NCI-H2227 (cell line): ENCODE measurements at regions not wholly inside any gene's neighbourhood (a gene's known extent, or its start where the extent isn't known, plus 50 kb on each side); places are given as distances from the start of the nearest gene placed in this dataset.
A peak's percentile ranks its signal among the peaks of the same experiment; 100 is the strongest.

Source experiments
- DNase-seq: peaks from one replicate; lab custom pipeline; 2025; ENCODE audit not compliant: unreplicated experiment; lab: John Stamatoyannopoulos, UW

GRCh38 chr4:41883988-41884734, 51.1 kb upstream of the TMEM33 start:
- peak; percentile 15 for DNase-seq

GRCh38 chr4:41882625-41883347, 52.4 kb upstream of the TMEM33 start:
- no peak for DNase-seq

- DNase-seq = no peak
Observed at GRCh38 chr4:41881981-41882624, 53.1 kb upstream of the TMEM33 start.

DNA sequence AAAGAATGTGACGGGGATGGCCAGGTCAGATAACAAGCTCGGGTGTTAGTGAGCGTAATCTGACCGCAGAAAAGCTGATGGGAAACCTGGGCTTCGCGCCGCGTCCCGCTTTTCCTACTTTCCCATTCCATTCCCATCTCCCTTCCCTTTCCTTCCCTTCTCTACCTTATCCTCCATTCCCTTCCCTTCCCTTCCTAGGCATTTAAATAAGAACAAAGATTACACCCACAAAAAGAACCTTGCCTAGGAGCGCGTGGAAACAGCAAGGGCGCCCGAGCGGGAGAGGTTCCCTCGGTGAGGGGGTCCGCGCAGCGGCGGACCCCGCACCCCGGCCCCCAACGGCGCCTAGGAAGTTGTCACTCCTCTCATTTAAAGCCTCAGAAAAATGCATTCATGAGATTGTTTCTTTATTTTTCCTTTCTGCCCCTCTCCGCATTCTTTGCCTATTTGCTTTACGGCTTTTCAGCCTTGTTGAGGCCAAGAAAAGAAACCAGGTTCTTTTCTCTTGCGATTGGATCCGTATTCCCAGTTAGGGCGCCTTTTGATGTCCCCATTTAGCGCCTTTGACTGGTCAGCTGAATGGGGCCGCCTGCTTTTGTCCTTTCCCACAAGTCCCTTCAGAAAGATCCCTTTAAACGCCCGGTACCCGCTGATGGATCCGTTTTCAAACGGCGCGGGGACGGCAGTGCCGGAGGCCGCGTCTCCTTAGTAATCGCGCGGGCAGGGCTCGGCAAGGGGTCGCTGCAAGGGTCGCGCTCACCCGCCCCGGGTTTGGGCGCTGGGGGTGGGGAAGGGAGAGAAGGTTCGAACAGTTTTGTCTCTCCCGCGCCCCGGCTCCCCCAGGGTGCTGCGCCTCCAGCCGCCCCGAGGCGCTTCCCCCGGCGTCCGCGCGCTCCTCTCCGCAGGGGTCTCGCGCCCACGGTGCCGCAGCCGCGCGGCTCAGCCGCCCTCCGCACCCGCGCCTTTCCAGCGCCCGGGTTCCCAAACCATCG, 54.1 kb upstream of the TMEM33 start:
- DNase-seq = no peak

DNA sequence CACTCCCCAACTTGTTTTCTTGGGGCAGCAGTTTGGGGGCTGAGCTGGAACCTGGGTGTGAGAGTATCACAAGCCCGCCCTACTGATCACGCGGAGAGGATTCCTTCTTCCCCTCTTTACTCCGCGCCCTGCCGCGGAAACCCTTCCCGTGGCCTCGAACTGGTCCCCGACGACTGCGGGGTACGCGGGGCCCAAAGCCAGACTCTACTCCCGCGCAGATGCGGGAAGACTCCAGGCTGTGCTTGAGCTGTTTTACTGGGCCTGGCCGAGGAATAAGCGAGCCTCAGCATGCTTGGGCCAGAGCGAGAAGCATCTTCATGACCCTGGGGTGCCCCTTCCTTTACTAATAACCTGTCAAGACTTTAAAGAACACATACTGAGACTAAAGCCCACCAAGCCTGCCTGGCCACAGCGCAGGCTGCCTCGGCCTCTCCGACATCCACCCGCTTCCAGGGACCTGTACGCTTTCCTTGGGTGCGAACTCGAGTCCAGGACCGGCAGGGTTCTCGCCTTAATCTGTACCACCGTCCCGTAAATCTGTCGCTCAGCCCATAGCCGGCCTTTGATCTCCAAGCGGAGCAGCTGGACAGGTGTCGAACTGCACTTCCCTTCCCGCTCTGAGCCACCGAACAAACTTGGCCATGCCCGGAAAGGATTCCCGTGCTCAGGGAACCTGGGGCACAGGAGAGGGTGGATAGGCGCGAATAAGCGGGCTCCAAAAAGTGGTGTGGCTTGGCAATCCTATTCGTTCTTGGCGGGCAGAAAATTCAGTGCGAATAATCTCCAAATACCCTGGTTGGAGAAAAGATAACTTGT, 55.0 kb upstream of the TMEM33 start:
- no peak for DNase-seq

GRCh38 chr4:41879552-41879951, 55.7 kb upstream of the TMEM33 start:
- no peak for DNase-seq

- DNase-seq = no peak
Observed at GRCh38 chr4:41878991-41879491, 56.2 kb upstream of the TMEM33 start.

DNA sequence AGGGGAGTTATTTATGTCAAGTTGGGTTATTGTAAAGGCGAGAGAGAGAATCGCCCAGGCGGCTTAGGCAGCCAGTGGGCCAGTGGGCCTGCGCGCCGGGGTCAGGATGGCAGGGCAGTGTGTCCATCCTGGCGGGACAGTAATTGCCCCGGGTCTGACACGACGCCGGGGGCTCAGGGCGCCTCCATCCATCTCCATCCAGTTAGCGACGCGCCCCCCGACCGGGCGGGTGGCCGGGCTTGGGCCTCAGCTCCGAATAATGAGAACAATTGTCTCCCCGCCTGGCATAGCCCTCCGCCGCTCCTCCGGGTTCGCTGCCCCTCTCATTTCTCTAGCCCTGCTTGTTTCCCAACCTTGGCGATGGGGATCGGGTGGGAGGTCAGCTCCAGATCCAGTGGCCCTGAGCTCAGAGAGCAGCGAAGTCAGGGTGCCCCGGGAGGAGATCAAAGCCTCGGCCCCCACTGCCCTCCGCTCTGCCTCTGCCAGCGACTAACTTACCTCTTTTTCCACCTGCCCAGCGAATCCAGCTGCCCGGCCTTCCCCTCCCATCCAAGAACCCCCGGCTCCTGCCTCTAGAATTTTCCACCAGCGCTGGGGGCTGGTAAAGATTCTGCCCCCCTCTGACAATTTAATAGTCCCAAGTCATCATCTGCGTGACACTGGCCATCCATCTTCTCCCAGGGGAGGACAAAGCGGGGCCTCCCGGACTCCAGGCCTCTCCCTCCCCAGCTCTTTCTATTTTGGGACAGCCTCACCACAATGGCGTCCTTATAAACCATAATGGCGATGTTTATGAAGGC, 56.9 kb upstream of the TMEM33 start:
- no peak for DNase-seq

DNA sequence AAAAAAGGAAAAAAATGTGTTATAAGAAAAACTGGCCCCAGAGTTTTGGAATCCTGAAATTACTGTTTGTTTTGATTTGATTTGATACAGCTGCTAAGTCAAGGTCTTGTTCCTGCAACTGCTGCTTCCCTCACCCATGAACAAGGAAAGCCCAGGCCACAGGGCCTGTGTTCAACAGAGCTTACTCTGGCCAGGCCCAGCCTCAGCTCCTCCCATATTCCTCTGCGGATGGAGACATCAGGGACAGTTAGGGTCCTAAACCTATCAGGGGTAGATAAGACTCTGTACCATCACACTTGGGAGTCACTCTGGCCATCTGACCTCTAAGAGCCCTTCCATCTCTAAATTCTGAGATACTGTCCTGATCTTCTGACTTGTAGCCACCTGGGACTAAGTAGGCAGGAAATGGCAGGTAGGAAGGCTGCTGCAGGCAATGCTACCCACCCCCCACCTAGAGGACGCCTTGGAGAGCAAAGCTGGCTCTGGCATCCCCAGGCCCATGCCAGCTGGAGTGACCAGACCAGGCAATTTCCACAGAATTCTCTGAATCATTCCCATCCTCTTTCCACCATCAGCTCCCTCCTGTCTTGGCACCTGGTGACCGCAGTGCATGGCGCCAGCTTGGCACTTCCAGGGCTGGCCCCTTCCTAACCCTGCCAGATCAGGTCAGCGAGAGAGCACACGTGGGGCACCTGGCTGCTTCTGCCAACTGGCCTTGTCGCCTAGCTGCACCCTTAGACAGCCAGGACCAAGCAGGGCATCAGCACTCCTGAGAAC, 58.0 kb upstream of the TMEM33 start:
- DNase-seq = no peak

- no peak for DNase-seq
Observed at GRCh38 chr4:41874873-41875272, 60.4 kb upstream of the TMEM33 start.

DNA sequence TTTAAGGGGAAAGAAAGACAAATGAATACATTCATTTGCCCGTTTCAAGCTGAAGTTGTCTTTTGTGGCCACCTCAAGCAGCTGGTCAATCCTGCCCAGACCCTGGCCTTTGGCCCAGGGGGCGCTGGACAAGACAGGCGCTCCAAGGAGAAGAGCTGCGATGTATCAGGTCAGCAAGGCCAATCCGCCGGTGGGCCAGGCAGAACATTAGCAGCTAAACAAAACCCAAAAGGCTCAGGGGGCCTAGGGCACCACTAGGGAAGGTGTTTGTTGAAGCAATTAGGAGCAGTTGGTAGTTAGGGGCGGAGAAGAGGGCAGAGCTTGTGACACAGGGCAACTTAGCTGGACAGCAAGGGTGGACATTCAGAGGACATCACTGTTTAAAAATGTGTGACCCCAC, 60.8 kb upstream of the TMEM33 start:
- DNase-seq = no peak

DNA sequence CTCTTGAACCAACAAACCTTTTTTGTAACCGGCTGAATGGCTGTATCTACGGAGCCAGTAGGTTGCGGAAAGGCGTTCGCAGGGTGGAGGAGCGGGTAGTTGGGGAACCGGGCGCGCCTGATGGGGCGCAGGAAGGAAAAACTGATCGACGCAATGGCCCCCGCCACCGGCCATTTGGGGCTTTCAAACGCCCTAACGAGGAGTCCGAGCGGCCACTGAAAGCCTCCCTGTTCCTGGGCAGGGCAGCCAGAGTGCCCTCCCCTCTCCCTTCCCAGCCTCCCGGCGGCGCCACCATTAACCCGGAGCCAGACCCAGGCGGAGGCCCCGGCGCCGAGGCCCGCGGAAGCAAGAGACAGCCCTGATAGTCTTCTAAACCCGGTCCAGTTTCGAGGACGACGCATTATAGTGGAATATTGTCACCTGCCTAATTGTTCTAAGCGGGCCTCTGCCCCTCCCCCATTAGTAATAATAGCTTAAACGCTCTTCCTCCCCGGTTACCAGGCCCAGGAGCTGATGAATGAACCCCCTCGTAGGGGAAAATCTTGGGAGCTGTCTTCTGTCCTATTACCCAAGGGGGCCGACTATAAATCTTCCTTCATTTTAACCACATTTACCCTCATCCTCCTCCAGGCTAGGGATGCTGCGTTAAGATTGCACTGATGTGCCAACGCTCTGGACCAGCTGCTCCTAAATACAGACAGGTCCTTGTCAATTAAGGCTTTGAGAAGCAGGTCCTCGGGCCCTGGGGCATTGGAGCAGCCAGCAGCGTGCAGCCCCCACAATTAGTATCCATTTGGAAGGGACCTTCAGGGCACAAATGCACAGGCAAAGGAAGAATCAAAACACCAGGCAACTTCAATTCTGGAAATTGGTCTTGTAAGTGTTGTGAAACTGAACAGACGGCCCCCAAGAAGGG, 61.6 kb upstream of the TMEM33 start:
- peak; percentile 84 for DNase-seq

GRCh38 chr4:41870035-41870434, 65.2 kb upstream of the TMEM33 start:
- no peak for DNase-seq

DNA sequence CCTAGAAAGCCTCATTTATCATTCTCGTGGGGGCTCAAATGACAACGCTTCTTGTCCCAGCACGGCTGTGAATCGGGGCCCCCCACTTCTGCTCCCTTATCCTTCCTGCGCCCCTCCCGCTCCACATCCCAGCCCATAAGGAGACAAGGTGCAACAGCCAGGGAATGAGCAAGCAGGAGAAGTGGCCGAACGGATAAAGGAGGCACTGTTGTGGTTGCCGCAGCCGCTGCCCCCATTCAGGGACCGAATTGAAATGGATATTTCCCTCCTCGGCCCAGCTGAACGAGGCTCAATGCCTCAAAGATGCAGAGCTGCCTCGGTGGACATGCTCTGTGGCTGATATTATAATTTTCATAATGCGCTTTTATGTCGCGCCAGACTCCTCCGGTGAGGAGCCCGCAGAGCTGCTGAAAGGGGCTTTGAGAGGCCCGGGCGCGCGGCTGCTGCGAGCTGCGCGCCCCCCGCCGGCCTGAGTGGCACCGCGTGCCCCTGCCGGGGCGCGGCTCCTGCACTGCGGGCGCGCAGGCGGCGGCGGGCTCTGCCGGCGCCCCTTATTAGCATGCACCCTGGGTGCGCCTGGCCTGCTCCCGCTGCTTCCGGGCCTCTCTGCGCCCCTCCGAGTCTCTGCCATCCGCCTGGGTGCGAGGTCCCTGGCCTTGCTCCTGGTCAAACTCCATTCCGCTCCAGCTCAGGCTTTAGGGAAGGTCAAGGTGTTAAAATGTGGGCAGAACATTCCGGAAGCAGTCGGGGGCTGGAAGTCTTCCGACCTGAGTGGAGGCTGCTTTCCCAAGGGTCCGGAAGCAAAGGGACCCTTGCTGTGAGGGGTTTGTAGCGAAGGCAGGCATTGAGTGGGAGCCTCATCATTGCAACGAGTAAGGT, 68.2 kb upstream of the TMEM33 start:
- peak; percentile 51 for DNase-seq

- DNase-seq = no peak
Observed at GRCh38 chr4:41865981-41866798, 69.0 kb upstream of the TMEM33 start.
